NOMO-1 treated with DMSO at 0.1 percent for 48 hours (cell line): ENCODE measurements at regions not wholly inside any gene's neighbourhood (a gene's known extent, or its start where the extent isn't known, plus 50 kb on each side); places are given as distances from the start of the nearest gene placed in this dataset.
"Not testable (repeated sequence)": the region's sequence is repeated elsewhere in the genome, so short reads cannot be mapped to it uniquely, and the experiment has no call there.

ENCODE experiments used
- DNase-seq: peaks from one replicate; lab custom pipeline; 2025; ENCODE audit not compliant: unreplicated experiment; lab: John Stamatoyannopoulos, UW

GRCh38 chr1:238329671-238330070 is 438.9 kb upstream of the ZP4 start:
- no peak for DNase-seq

GRCh38 chr1:238327033-238327432 is 436.3 kb upstream of the ZP4 start:
- DNase-seq = not testable (repeated sequence)

GRCh38 chr1:238326479-238326878 is 435.8 kb upstream of the ZP4 start:
- DNase-seq = not testable (repeated sequence)

- no peak for DNase-seq
These were observed 433.6 kb upstream of the ZP4 start for GRCh38 chr1:238324211-238324864.

DNA sequence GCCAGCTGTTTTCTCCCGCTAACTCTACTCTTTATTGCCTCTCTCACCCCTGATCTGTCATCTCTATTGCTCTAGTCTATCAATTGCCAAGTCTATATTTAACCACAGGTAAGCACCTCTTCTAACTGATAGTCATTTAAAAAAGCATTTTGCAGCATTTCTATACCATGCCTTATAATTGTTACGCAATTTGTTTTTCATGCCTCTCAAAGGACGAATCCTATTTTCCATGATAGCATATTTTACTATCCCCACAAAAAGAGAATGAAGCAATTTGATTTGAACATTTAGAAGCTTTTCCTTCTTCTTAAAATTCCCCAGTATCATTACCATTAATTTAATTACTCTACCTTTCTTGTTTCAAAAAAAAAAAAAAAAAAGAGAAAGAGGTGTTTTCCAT is 432.8 kb upstream of the ZP4 start:
- DNase-seq = no peak

GRCh38 chr1:238319957-238320356 is 429.2 kb upstream of the ZP4 start:
- DNase-seq = no peak

DNA sequence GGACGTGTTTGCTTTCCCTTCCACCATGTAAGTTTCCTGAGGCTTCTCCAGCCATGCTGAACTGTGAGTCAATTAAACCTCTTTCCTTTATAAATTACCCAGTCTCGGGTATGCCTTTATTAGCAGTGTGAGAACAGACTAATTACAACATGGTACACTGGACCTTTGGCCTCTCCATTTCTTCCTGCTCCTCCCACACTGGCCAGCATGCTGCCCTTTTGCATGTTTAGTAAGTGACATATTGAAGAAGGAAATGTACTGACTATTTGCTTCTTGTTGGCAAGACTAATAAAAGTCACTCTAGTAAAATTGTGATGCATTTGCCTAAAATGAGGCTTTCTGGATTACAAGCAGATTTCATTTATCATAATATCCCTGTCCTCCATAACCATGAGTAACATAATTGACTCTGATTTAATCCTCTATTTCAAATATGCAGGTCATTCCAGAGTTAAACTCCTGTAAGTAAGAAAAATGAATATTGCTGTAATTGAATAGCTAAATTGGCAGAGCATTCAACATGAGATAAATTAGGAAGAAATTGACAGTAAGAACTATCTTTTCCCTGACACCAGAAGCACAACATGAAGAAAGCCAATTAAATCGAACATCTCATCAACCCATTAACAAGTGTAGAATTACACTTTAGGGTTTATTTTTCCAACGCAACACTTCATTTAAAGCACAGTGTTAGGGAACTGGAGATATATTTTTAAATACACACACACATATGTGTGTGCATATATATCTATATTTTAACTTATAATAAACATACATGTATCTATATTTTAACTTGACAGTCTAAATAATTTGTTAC is 427.8 kb upstream of the ZP4 start:
- no peak for DNase-seq

GRCh38 chr1:238312969-238313368 is 422.2 kb upstream of the ZP4 start:
- no peak for DNase-seq

DNA sequence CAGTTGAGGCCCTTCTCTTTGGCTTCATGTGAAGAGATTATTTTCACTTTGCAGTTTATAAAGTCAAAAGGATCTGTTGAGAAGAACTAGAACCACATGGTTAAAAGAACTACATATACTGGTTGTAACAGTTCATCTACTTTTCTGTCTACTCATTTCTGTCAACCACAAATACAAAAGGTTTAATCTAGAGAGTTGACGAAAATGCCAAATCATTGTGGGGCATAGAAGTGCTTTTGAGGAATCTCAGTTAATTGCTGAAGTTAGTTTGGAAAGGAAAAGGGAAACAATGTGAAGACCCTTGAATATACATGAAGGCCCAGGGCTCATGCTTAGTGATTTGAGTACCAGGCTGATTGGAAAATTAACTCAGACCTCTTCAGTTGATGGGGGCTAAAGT is 415.7 kb upstream of the ZP4 start:
- DNase-seq = no peak

DNA sequence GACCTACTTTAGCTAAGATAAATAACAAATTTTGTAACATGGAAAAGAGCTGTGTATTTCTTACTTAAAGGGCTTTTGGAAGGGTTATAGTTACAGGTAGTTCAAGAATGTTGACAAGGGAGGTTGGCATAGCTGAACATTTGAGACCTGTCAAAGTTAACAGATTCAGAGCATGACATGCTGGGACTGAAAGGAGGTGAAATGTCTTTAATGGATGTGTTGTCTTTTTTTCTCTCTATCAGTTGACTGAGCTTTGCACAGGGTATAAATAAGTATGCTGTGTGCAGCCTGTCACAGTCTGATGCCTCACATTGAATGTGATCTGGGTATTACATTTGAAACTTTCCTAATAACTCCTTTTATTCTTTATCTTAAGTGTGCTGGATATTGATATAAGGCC is 411.9 kb upstream of the ZP4 start:
- no peak for DNase-seq

- no peak for DNase-seq
These were observed 405.6 kb upstream of the ZP4 start for GRCh38 chr1:238296371-238296770.

- no peak for DNase-seq
These were observed 402.4 kb upstream of the ZP4 start for GRCh38 chr1:238293075-238293474.

DNA sequence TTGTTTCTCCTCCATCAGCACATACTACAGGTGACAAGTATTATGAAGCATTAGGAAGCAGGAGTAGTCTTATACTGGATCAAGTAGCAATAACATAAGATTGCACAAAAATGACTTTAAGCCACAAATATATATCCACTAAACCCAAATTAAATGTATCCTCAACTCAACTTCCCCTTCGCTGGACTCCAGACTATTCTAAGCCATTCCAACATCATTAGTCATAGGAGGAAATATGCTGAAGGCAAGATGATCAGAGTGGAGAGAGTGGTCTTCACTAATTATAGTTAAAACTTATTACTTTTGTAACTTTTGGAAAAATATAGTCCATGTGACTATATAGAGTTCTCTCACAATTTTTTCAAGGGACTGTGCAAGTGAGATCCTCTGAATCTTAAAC is 390.7 kb upstream of the ZP4 start:
- peak; percentile 47 for DNase-seq

GRCh38 chr1:238279694-238280380 is 389.1 kb upstream of the ZP4 start:
- DNase-seq = no peak

- no peak for DNase-seq
These were observed 381.4 kb upstream of the ZP4 start for GRCh38 chr1:238272145-238272544.

DNA sequence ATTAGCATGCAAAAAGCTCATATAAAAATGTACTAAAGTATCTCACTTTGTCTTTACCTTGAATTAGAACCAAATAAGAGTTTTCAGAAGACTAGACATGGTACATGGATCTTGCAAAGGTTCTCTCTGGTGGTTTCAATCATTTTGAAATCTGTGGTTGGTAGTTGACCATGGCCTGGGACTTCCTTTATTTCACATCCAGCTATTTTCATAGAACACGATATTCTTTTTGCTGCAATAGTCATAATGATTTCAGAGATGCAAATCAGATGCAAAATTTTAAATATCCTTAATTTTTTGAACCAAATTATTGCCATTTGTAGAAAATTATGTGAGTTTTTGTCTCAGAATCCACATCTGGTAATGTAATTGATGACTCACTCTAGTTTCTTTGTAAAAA is 375.1 kb upstream of the ZP4 start:
- peak; percentile 90 for DNase-seq

DNA sequence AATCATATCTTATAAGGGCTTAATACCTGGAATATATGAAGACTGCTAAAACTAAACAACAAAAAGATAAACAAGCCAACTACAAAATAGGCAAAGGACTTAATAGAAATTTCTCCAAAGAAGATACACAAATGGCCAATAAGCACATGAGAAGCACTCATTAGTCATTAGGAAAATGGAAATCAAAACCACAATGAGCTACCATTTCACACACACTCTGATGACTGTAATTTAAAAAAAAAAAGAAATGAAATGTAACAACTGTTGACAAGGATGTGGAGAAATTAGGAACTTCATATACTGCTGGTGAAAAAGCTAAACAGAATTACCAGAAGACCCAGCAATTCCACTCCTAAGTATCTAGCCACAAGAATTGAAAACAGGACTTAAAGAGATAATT is 374.2 kb upstream of the ZP4 start:
- DNase-seq = no peak

DNA sequence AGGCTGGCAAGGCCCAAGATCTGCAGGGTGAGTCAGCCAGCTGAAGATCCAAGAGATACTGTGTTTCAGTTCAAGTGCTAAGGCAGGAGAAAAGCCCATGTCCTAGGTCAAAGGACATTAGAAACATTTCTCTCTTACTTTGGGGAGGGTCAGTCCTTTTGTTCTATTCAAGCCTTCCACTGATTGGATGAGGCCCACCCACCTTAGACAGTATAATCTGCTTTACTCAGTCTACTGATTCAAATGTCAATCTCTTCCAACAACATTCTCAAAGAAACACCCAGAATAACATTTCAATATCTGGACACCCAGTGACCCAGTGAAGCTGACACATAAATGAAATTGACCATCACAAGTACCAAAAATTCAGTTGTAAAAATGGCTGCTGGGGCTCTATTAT is 367.8 kb upstream of the ZP4 start:
- no peak for DNase-seq

GRCh38 chr1:238257018-238257621 is 366.4 kb upstream of the ZP4 start:
- no peak for DNase-seq

DNA sequence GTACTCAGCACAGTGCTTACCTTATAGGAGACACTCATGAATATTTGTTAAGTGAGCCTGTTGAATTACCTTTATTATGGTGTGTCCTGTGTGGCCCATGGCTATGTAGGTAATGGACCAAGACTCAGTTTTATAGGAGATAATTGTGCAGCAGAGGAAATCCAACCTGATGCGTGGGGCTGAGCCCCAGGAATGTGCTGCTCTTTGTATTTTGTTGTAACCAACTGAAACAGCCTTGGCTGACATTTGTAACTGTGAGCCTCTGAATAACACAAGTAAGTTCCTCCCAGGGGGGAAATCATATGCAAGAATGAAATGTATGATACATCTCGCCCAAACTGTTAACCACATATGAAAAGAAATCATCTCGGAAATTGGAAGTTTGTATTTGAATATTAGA is 364.2 kb upstream of the ZP4 start:
- no peak for DNase-seq

DNA sequence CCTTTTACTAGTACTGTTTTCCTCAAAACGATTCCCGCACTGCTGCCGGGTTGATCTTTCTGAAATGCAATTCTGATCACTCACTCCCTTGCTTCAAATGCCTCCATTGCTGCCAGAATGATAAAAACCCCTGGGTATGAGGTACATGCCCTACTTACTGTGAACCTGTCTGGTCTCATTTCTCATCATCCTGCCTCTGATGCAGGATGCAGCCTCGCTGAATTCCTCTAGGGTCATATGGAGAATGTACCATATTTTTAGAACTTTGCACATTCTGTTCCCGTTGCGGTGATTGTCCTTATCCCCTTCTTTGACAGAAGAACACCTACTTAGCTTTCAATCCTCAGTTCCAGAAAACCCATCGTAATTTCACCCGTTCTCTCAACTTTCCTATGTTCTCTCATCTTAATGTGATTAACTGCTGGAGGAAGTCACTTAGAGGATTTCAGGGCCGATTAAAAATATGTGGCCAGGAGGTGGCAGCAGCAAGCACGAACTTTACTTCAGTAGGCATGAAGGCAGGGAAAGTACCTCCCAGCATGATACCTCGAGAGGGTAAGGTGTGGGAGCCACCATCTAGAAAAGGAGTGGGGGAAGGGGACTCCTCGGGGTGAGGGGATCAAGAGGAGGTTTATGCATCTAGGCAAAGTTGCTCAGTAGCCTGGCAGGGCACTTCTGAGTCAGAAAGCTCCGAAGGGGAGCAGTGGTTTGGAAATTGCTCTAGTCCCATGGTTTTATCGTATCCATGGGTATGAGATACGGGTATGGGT is 361.5 kb upstream of the ZP4 start:
- DNase-seq = peak; percentile 70
